ENCODE measurements at regions not wholly inside any gene's neighbourhood (a gene's known extent, or its start where the extent isn't known, plus 50 kb on each side); places are given as distances from the start of the nearest gene placed in this dataset.

- no peak for DNase-seq
Measured at GRCh38 chr6:2502096-2502997, 248.4 kb downstream of the MYLK4 start.

- DNase-seq = no peak
Measured at GRCh38 chr6:2497922-2498623, 252.6 kb downstream of the MYLK4 start.

- no peak for DNase-seq
Measured at GRCh38 chr6:2496291-2496690, 250.9 kb upstream of the GMDS start.

GRCh38 chr6:2492686-2493523 lies 247.5 kb upstream of the GMDS start:
- no peak for DNase-seq

- DNase-seq = no peak
Measured at GRCh38 chr6:2491137-2491536, 245.7 kb upstream of the GMDS start.

- DNase-seq = no peak
Measured at GRCh38 chr6:2488578-2488977, 243.2 kb upstream of the GMDS start.

GRCh38 chr6:2485116-2485515 lies 239.7 kb upstream of the GMDS start:
- DNase-seq = peak; percentile 72

- no peak for DNase-seq
Measured at GRCh38 chr6:2482773-2483172, 237.4 kb upstream of the GMDS start.

GRCh38 chr6:2481307-2481706 lies 235.9 kb upstream of the GMDS start:
- no peak for DNase-seq

GRCh38 chr6:2480267-2480966 lies 235.0 kb upstream of the GMDS start:
- no peak for DNase-seq

GRCh38 chr6:2478200-2478599 lies 232.8 kb upstream of the GMDS start:
- no peak for DNase-seq

- DNase-seq = no peak
Measured at GRCh38 chr6:2477666-2478065, 232.3 kb upstream of the GMDS start.

GRCh38 chr6:2477250-2477649 lies 231.8 kb upstream of the GMDS start:
- DNase-seq = no peak

- no peak for DNase-seq
Measured at GRCh38 chr6:2476376-2476775, 231.0 kb upstream of the GMDS start.

GRCh38 chr6:2471472-2471871 lies 226.1 kb upstream of the GMDS start:
- no peak for DNase-seq

- no peak for DNase-seq
Measured at GRCh38 chr6:2469428-2469827, 224.0 kb upstream of the GMDS start.

- DNase-seq = no peak
Measured at GRCh38 chr6:2468601-2468955, 223.2 kb upstream of the GMDS start.

GRCh38 chr6:2467929-2468600 lies 222.7 kb upstream of the GMDS start:
- DNase-seq = no peak

GRCh38 chr6:2465336-2465735 lies 219.9 kb upstream of the GMDS start:
- no peak for DNase-seq

GRCh38 chr6:2464641-2465040 lies 219.2 kb upstream of the GMDS start:
- no peak for DNase-seq

GRCh38 chr6:2462831-2463230 lies 217.4 kb upstream of the GMDS start:
- DNase-seq = no peak

- no peak for DNase-seq
Measured at GRCh38 chr6:2460216-2460745, 214.9 kb upstream of the GMDS start.

Measured in NCI-H82 (cell line).